ENCODE measurements at regions not wholly inside any gene's neighbourhood (a gene's known extent, or its start where the extent isn't known, plus 50 kb on each side); places are given as distances from the start of the nearest gene placed in this dataset.

- Histone ChIP-seq H3K27me3 (ENCODE audit: control insufficient read depth in 1 of 2, insufficient read depth in 2 of 2, low read length in 2 of 2) (peaks cover 0 to 6% of the 10 kb centered on the region in 2 experiments), H3K4me3 (ENCODE audit: low read length) (no peak overlapping the region), H3K9me3 (ENCODE audit: control insufficient read depth in 1 of 2, insufficient read depth in 1 of 2, low read length in 2 of 2) (no peaks in the 10 kb centered on the region), H3K4me1 (ENCODE audit: insufficient read depth, low read length) (no peaks in the 10 kb centered on the region), H3K27ac (ENCODE audit: low read depth in 1 of 2, low read length in 2 of 2) (no peak overlapping the region), H3K36me3 (ENCODE audit: insufficient read depth, low read length) (no peaks in the 10 kb centered on the region)
- DNase-seq (no peak), ATAC-seq (ENCODE audit: poor library complexity) (no peak)
- Mint-ChIP-seq H3K4me1 (ENCODE audit: low read depth) (no peaks in the 10 kb centered on the region), H3K27me3 (peaks cover 20% of the 10 kb centered on the region), H3K4me3 (no peak overlapping the region), H3K36me3 (ENCODE audit: low read depth) (no peaks in the 10 kb centered on the region), H3K27ac (no peak overlapping the region), H3K9me3 (no peaks in the 10 kb centered on the region)
- CTCF ChIA-PET: no interaction called here
- intact Hi-C loops (cut with DNase I, micrococcal nuclease): no loop called here
- TF ChIP-seq CTCF (IDR thresholded peaks at IDR 0.05): no peak
- POLR2A ChIA-PET: no interaction called here
These were observed 188.4 kb upstream of the OTX2 start for GRCh38 chr14:56998728-56999127.

- Mint-ChIP-seq H3K9me3 (no peaks in the 10 kb centered on the region), H3K27ac (no peak overlapping the region), H3K4me3 (no peak overlapping the region), H3K36me3 (ENCODE audit: low read depth) (no peaks in the 10 kb centered on the region), H3K4me1 (ENCODE audit: low read depth) (no peaks in the 10 kb centered on the region), H3K27me3 (peaks cover 9% of the 10 kb centered on the region)
- Histone ChIP-seq H3K4me3 (ENCODE audit: low read length) (no peak overlapping the region), H3K27me3 (ENCODE audit: control insufficient read depth in 1 of 2, insufficient read depth in 2 of 2, low read length in 2 of 2) (peaks cover 0 to 6% of the 10 kb centered on the region in 2 experiments), H3K9me3 (ENCODE audit: control insufficient read depth in 1 of 2, insufficient read depth in 1 of 2, low read length in 2 of 2) (no peaks in the 10 kb centered on the region), H3K36me3 (ENCODE audit: insufficient read depth, low read length) (no peaks in the 10 kb centered on the region), H3K27ac (ENCODE audit: low read depth in 1 of 2, low read length in 2 of 2) (no peak overlapping the region), H3K4me1 (ENCODE audit: insufficient read depth, low read length) (no peaks in the 10 kb centered on the region)
- no peak for ATAC-seq (ENCODE audit: poor library complexity)
- DNase-seq: no peak
- TF ChIP-seq CTCF (IDR thresholded peaks at IDR 0.05): no peak
- intact Hi-C loops (cut with DNase I, micrococcal nuclease): no loop called here
- ChIA-PET POLR2A (no interaction called here), CTCF (no interaction called here)
These were observed 186.6 kb upstream of the OTX2 start for GRCh38 chr14:56996721-56997399.

- H3K4me3 Mint-ChIP-seq: no peak overlapping the region
- no peaks in the 10 kb centered on the region for H3K4me1 ChIP-seq (ENCODE audit: insufficient read depth, low read length)
- H3K36me3 Mint-ChIP-seq (ENCODE audit: low read depth): no peaks in the 10 kb centered on the region
- no peak for ATAC-seq (ENCODE audit: poor library complexity)
- peaks cover 0 to 5% of the 10 kb centered on the region in 2 experiments for H3K27me3 ChIP-seq (ENCODE audit: control insufficient read depth in 1 of 2, insufficient read depth in 2 of 2, low read length in 2 of 2)
- peaks cover 4% of the 10 kb centered on the region for H3K9me3 Mint-ChIP-seq
- DNase-seq: no peak
- H3K4me3 ChIP-seq (ENCODE audit: low read length): no peak overlapping the region
- ChIA-PET CTCF (no interaction called here), POLR2A (no interaction called here)
- no peaks in the 10 kb centered on the region for H3K36me3 ChIP-seq (ENCODE audit: insufficient read depth, low read length)
- H3K27ac Mint-ChIP-seq: no peak overlapping the region
- H3K9me3 ChIP-seq (ENCODE audit: control insufficient read depth in 1 of 2, insufficient read depth in 1 of 2, low read length in 2 of 2): peaks cover 0 to 4% of the 10 kb centered on the region in 2 experiments
- H3K27me3 Mint-ChIP-seq: no peaks in the 10 kb centered on the region
- H3K27ac ChIP-seq (ENCODE audit: low read depth in 1 of 2, low read length in 2 of 2): no peak overlapping the region
- no peaks in the 10 kb centered on the region for H3K4me1 Mint-ChIP-seq (ENCODE audit: low read depth)
- TF ChIP-seq CTCF (IDR thresholded peaks at IDR 0.05): no peak
- intact Hi-C loops (cut with DNase I, micrococcal nuclease): no loop called here
These were observed 184.7 kb upstream of the OTX2 start for GRCh38 chr14:56995010-56995409.

All from CD4-positive, alpha-beta T cell (primary cell).